ENCODE measurements at regions not wholly inside any gene's neighbourhood (a gene's known extent, or its start where the extent isn't known, plus 50 kb on each side); places are given as distances from the start of the nearest gene placed in this dataset.

DNA sequence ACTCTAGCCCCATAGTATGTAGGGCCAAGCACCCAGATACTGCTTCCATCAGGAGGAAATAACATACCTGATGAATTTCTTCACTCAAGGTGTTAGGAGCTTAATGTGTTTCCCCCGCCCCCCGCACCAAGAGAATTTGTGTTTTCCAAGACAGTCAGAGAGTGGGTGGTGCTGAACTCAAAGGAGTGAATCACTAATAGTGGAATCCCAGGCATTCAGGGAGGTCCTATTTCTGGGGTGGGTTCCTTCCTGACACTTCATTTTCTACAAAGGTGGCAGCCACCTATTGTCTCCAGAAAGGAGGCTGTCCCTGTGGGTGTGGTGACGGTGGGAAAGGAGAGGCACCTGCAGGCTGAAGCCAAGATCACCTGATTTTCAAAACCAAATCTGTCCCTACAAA, 50.8 kb upstream of the ELF5 start:
- DNase-seq, result no peak

DNA sequence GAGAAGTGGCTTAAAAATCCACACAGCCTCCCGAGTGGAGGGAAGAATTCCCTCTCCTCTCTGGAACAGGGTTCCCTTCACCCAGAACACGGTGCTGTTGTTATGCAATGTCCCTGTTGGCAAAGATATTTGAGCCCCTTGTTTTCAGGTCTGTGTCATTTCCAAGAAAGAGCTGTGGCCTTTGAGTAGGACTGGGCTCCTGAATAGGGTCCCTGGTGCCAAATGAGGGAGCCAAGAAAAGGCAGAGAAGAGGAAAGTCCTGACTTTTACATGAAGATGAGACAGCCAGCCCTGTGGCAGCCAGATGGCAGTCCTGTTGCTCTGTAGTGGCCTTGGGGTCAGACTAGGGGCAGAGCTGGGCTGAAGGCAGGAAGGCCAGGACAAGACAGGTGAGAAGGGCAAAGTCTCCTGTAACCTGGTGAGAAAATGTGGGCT, 51.2 kb upstream of the ELF5 start:
- no peak for DNase-seq

- DNase-seq, result peak; percentile 70
These were observed 52.0 kb upstream of the ELF5 start for GRCh38 chr11:34565417-34566207.

- DNase-seq, result no peak
These were observed 52.6 kb upstream of the ELF5 start for GRCh38 chr11:34566208-34566551.

- DNase-seq, result no peak
These were observed 53.1 kb upstream of the ELF5 start for GRCh38 chr11:34566736-34567135.

DNA sequence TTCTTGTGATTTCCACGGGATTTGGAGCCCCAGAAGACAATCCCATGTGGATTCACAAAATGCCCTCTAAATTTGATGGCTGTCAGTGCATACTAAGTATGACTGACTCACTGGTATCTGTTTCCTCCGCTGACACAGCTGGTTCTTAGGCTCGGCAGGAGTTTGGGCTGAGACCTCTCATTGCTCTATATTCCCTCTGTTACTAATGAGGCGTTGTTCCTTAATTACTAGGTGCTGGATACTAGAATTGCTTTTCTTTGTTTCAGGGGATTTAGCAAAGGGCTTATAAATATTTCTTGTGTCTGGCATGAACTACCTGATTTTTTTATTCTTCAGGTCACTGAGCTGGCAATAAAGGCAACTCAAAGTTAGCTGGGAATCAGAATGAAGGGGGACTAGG, 53.2 kb upstream of the EHF start:
- peak; percentile 92 for DNase-seq

- peak; percentile 21 for DNase-seq
These were observed 50.3 kb upstream of the EHF start for GRCh38 chr11:34570584-34570983.
